Mammary epithelial cell (primary cell): ENCODE measurements at regions not wholly inside any gene's neighbourhood (a gene's known extent, or its start where the extent isn't known, plus 50 kb on each side); places are given as distances from the start of the nearest gene placed in this dataset.

Source experiments
- CTCF ChIP-seq, 2 donors: IDR thresholded peaks in 1 of 2; conservative IDR thresholded peaks in 1 of 2; 2 replicates each; pipeline ENCODE4 v1.5.1; 2011 to 2012; ENCODE audit warnings: inconsistent platforms in 2 of 2, low read length in 2 of 2, mild to moderate bottlenecking in 2 of 2, control low read depth in 1 of 2, low read depth in 1 of 2; ENCODE audit not compliant: insufficient read depth in 1 of 2; ENCODE audit errors: extremely low read depth in 1 of 2
- EZH2 ChIP-seq: IDR thresholded peaks from 2 replicates; pipeline ENCODE4 v1.6.1; 2012; ENCODE audit warnings: low read length, inconsistent platforms, borderline replicate concordance

DNA sequence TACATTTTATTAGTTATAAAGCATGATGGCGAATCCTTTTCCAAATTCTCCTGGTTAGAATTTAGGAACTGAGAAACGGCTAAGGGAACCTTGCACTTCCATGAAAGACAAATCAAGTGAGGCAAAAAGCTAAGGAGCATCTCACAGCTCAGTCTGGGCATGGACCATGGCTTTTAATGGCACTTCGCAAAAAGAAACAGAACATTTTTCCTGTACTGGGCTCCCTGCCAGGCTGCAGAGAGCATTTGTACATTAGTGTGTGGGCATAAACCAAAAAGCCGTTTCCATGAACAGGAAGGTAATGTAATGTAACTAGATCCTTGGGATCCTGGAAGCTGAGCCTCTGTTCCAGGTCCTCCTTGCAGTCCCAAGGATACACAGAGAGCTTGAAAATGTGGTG is 354.2 kb downstream of the MRPS30 start:
- TF ChIP-seq CTCF (conservative IDR thresholded peaks at IDR 0.05 in 1 of 2, IDR thresholded peaks at IDR 0.05 in 1 of 2; ENCODE audit: extremely low read depth in 1 of 2, insufficient read depth in 1 of 2, low read depth in 1 of 2, low read length in 2 of 2): no peak
- no peak for TF ChIP-seq EZH2
